Activated CD8-positive, alpha-beta T cell treated with anti-CD3 and anti-CD28 coated beads, Interleukin-2, amount 10 ng/mL, durations not matched to agents 7 days and 5 days (primary cell): ENCODE measurements at regions not wholly inside any gene's neighbourhood (a gene's known extent, or its start where the extent isn't known, plus 50 kb on each side); places are given as distances from the start of the nearest gene placed in this dataset.

Experiments
- ATAC-seq: fragments of 150-1000 bp; cut with Tn5 transposase; one replicate; pipeline ENCODE4 v1.10.0; 2021; ENCODE audit warnings: moderate library complexity
- CTCF ChIA-PET: fragments of 350-600 bp; sonication (Branson Sonifier 250); formaldehyde crosslinking; loops from one replicate; lab custom pipeline; 2021; ENCODE audit warnings: antibody characterized with exemption; lab: Charles Lee
- POLR2A ChIA-PET: fragments of 350-600 bp; sonication (Branson Sonifier 250); formaldehyde crosslinking; loops from one replicate; lab custom pipeline; 2021; ENCODE audit warnings: antibody characterized with exemption; lab: Charles Lee
- DNase-seq: peaks from one replicate; pipeline ENCODE4 v3.0.0-alpha.2; 2020
- H3K27ac Mint-ChIP-seq: one replicate; pipeline ENCODE4 v1.8.0; 2021; ENCODE audit warnings: mild to moderate bottlenecking, mixed read lengths
- H3K27me3 Mint-ChIP-seq: one replicate; pipeline ENCODE4 v1.8.0; 2021; ENCODE audit warnings: low read depth, mixed read lengths
- H3K36me3 Mint-ChIP-seq: one replicate; pipeline ENCODE4 v1.8.0; 2021; ENCODE audit warnings: low read depth, mixed read lengths
- H3K4me1 Mint-ChIP-seq: one replicate; pipeline ENCODE4 v1.8.0; 2021; ENCODE audit warnings: low read depth, mixed read lengths
- H3K4me3 Mint-ChIP-seq: one replicate; pipeline ENCODE4 v1.8.0; 2021; ENCODE audit warnings: mild to moderate bottlenecking, mixed read lengths
- H3K9me3 Mint-ChIP-seq: one replicate; pipeline ENCODE4 v1.8.0; 2022; ENCODE audit warnings: mixed read lengths; ENCODE audit not compliant: insufficient read depth

- CTCF ChIA-PET: interaction anchor here (1.1 to 2.3 kb wide), 5 partner anchors 10 to 792 kb away, joined by 3 to 9 read pairs (median 3); partner anchors contain the start of gene GJA1
- H3K4me3 Mint-ChIP-seq: no peak overlapping the region
- H3K27ac Mint-ChIP-seq: no peak overlapping the region
- no peaks in the 10 kb centered on the region for H3K9me3 Mint-ChIP-seq
- POLR2A ChIA-PET: no interaction called here
- DNase-seq (peak; percentile 56), ATAC-seq (peak; percentile 79)
- H3K36me3 Mint-ChIP-seq: no peaks in the 10 kb centered on the region
- no peaks in the 10 kb centered on the region for H3K27me3 Mint-ChIP-seq
- H3K4me1 Mint-ChIP-seq: no peaks in the 10 kb centered on the region
These were observed 414.0 kb downstream of the GJA1 start for GRCh38 chr6:121849477-121849876.

- Mint-ChIP-seq H3K36me3 (no peaks in the 10 kb centered on the region), H3K9me3 (no peaks in the 10 kb centered on the region), H3K4me1 (no peaks in the 10 kb centered on the region), H3K4me3 (no peak overlapping the region), H3K27ac (no peak overlapping the region), H3K27me3 (no peaks in the 10 kb centered on the region)
- ChIA-PET CTCF (no interaction called here), POLR2A (no interaction called here)
- ATAC-seq: no peak
- no peak for DNase-seq
These were observed 415.6 kb downstream of the GJA1 start for GRCh38 chr6:121851056-121851455.

GRCh38 chr6:121853686-121854085 lies 418.2 kb downstream of the GJA1 start:
- H3K27me3 Mint-ChIP-seq: no peaks in the 10 kb centered on the region
- CTCF ChIA-PET: no interaction called here
- DNase-seq: no peak
- no peak for ATAC-seq
- H3K27ac Mint-ChIP-seq: no peak overlapping the region
- no peaks in the 10 kb centered on the region for H3K9me3 Mint-ChIP-seq
- no peaks in the 10 kb centered on the region for H3K36me3 Mint-ChIP-seq
- no peak overlapping the region for H3K4me3 Mint-ChIP-seq
- H3K4me1 Mint-ChIP-seq: no peaks in the 10 kb centered on the region
- POLR2A ChIA-PET: no interaction called here

- DNase-seq (no peak), ATAC-seq (no peak)
- Mint-ChIP-seq H3K27me3 (no peaks in the 10 kb centered on the region), H3K27ac (no peak overlapping the region), H3K9me3 (no peaks in the 10 kb centered on the region), H3K4me3 (no peak overlapping the region), H3K36me3 (no peaks in the 10 kb centered on the region), H3K4me1 (no peaks in the 10 kb centered on the region)
- ChIA-PET CTCF (no interaction called here), POLR2A (no interaction called here)
These were observed 420.1 kb downstream of the GJA1 start for GRCh38 chr6:121855521-121855920.

- ChIA-PET CTCF (no interaction called here), POLR2A (no interaction called here)
- no peaks in the 10 kb centered on the region for H3K4me1 Mint-ChIP-seq
- ATAC-seq: no peak
- H3K4me3 Mint-ChIP-seq: no peak overlapping the region
- no peaks in the 10 kb centered on the region for H3K27me3 Mint-ChIP-seq
- no peak for DNase-seq
- H3K36me3 Mint-ChIP-seq: no peaks in the 10 kb centered on the region
- H3K9me3 Mint-ChIP-seq: no peaks in the 10 kb centered on the region
- H3K27ac Mint-ChIP-seq: no peak overlapping the region
These were observed 420.9 kb downstream of the GJA1 start for GRCh38 chr6:121856296-121856695.

- no peak overlapping the region for H3K27ac Mint-ChIP-seq
- ChIA-PET POLR2A (no interaction called here), CTCF (no interaction called here)
- H3K4me3 Mint-ChIP-seq: no peak overlapping the region
- H3K27me3 Mint-ChIP-seq: no peaks in the 10 kb centered on the region
- no peak for ATAC-seq
- no peaks in the 10 kb centered on the region for H3K9me3 Mint-ChIP-seq
- no peak for DNase-seq
- H3K4me1 Mint-ChIP-seq: no peaks in the 10 kb centered on the region
- H3K36me3 Mint-ChIP-seq: no peaks in the 10 kb centered on the region
These were observed 422.1 kb downstream of the GJA1 start for GRCh38 chr6:121857551-121857950.

GRCh38 chr6:121858310-121858709 lies 422.9 kb downstream of the GJA1 start:
- Mint-ChIP-seq H3K27me3 (no peaks in the 10 kb centered on the region), H3K4me1 (no peaks in the 10 kb centered on the region), H3K4me3 (no peak overlapping the region), H3K27ac (no peak overlapping the region), H3K36me3 (no peaks in the 10 kb centered on the region), H3K9me3 (no peaks in the 10 kb centered on the region)
- DNase-seq (no peak), ATAC-seq (no peak)
- CTCF ChIA-PET: interaction anchor here (2.0 kb wide), 1 partner anchor 9 kb away, joined by 9 read pairs; no protein-coding TSS in a partner anchor
- POLR2A ChIA-PET: no interaction called here

- DNase-seq (no peak), ATAC-seq (no peak)
- H3K27ac Mint-ChIP-seq: no peak overlapping the region
- no peaks in the 10 kb centered on the region for H3K36me3 Mint-ChIP-seq
- no peak overlapping the region for H3K4me3 Mint-ChIP-seq
- H3K27me3 Mint-ChIP-seq: no peaks in the 10 kb centered on the region
- no peaks in the 10 kb centered on the region for H3K9me3 Mint-ChIP-seq
- CTCF ChIA-PET: interaction anchor here (0.7 to 2.0 kb wide), 2 partner anchors 9 to 813 kb away, joined by 3 to 9 read pairs; no protein-coding TSS in a partner anchor
- POLR2A ChIA-PET: no interaction called here
- no peaks in the 10 kb centered on the region for H3K4me1 Mint-ChIP-seq
These were observed 423.5 kb downstream of the GJA1 start for GRCh38 chr6:121858986-121859385.

GRCh38 chr6:121865811-121866210 lies 430.4 kb downstream of the GJA1 start:
- ChIA-PET POLR2A (interaction anchor here (0.6 kb wide), 1 partner anchor 384 kb away, joined by 3 read pairs; no protein-coding TSS in a partner anchor), CTCF (interaction anchor here (0.7 kb wide), 1 partner anchor 45 kb away, joined by 3 read pairs; no protein-coding TSS in a partner anchor)
- H3K9me3 Mint-ChIP-seq: no peaks in the 10 kb centered on the region
- no peaks in the 10 kb centered on the region for H3K36me3 Mint-ChIP-seq
- no peak overlapping the region for H3K27ac Mint-ChIP-seq
- H3K27me3 Mint-ChIP-seq: no peaks in the 10 kb centered on the region
- H3K4me3 Mint-ChIP-seq: no peak overlapping the region
- no peaks in the 10 kb centered on the region for H3K4me1 Mint-ChIP-seq
- DNase-seq: no peak
- no peak for ATAC-seq

- Mint-ChIP-seq H3K9me3 (no peaks in the 10 kb centered on the region), H3K27ac (no peak overlapping the region), H3K36me3 (no peaks in the 10 kb centered on the region), H3K27me3 (no peaks in the 10 kb centered on the region), H3K4me3 (no peak overlapping the region), H3K4me1 (no peaks in the 10 kb centered on the region)
- no peak for ATAC-seq
- no peak for DNase-seq
- ChIA-PET CTCF (no interaction called here), POLR2A (no interaction called here)
These were observed 431.6 kb downstream of the GJA1 start for GRCh38 chr6:121867095-121867494.

GRCh38 chr6:121868206-121868605 lies 432.8 kb downstream of the GJA1 start:
- Mint-ChIP-seq H3K27ac (no peak overlapping the region), H3K9me3 (no peaks in the 10 kb centered on the region), H3K4me1 (no peaks in the 10 kb centered on the region), H3K4me3 (no peak overlapping the region), H3K27me3 (no peaks in the 10 kb centered on the region), H3K36me3 (no peaks in the 10 kb centered on the region)
- ChIA-PET POLR2A (no interaction called here), CTCF (no interaction called here)
- DNase-seq (no peak), ATAC-seq (no peak)

- Mint-ChIP-seq H3K27ac (no peak overlapping the region), H3K4me1 (no peaks in the 10 kb centered on the region), H3K27me3 (no peaks in the 10 kb centered on the region), H3K9me3 (no peaks in the 10 kb centered on the region), H3K36me3 (no peaks in the 10 kb centered on the region), H3K4me3 (no peak overlapping the region)
- DNase-seq (no peak), ATAC-seq (no peak)
- POLR2A ChIA-PET: no interaction called here
- CTCF ChIA-PET: no interaction called here
These were observed 438.1 kb downstream of the GJA1 start for GRCh38 chr6:121873595-121873994.

- Mint-ChIP-seq H3K9me3 (no peaks in the 10 kb centered on the region), H3K27ac (no peak overlapping the region), H3K4me3 (no peak overlapping the region), H3K36me3 (no peaks in the 10 kb centered on the region), H3K4me1 (no peaks in the 10 kb centered on the region), H3K27me3 (no peaks in the 10 kb centered on the region)
- CTCF ChIA-PET: no interaction called here
- ATAC-seq (no peak), DNase-seq (no peak)
- POLR2A ChIA-PET: no interaction called here
These were observed 441.3 kb downstream of the GJA1 start for GRCh38 chr6:121876721-121877120.
